MCF 10A (cell line): ENCODE measurements at regions not wholly inside any gene's neighbourhood (a gene's known extent, or its start where the extent isn't known, plus 50 kb on each side); places are given as distances from the start of the nearest gene placed in this dataset.
A peak's percentile ranks its signal among the peaks of the same experiment; 100 is the strongest.

Source experiments
- BruUV-seq: library from RNA; stranded (reverse); fragments of 400-500 nt; replicated peaks from 2 replicates; lab custom pipeline; 2021; lab: Mats Ljungman, UMichigan
- CTCF ChIA-PET: fragments of 300-600 bp; sonication (Branson Sonifier 250); formaldehyde crosslinking; extraction: SDS; loops from one replicate; lab custom pipeline; 2021; ENCODE audit warnings: antibody characterized with exemption, inconsistent platforms; lab: Yijun Ruan, JAX
- POLR2A ChIA-PET: fragments of 300-600, 350-650 bp; sonication (Branson Sonifier 250); formaldehyde crosslinking; extraction: SDS; loops from one replicate; lab custom pipeline; 2020; ENCODE audit warnings: antibody characterized with exemption, inconsistent platforms; lab: Yijun Ruan, JAX
- DNase-seq: peaks from one replicate; pipeline ENCODE4 v3.0.0-alpha.2; 2018; ENCODE audit not compliant: unreplicated experiment
- H3K27ac Mint-ChIP-seq: one replicate; pipeline ENCODE4 v1.8.0; 2022; ENCODE audit warnings: mild to moderate bottlenecking, low read depth, mixed read lengths; ENCODE audit not compliant: unreplicated experiment
- H3K27me3 Mint-ChIP-seq: one replicate; pipeline ENCODE4 v1.8.0; 2022; ENCODE audit warnings: mixed read lengths; ENCODE audit not compliant: insufficient read depth, unreplicated experiment
- H3K36me3 Mint-ChIP-seq: one replicate; pipeline ENCODE4 v1.8.0; 2022; ENCODE audit warnings: mild to moderate bottlenecking, moderate library complexity, mixed read lengths; ENCODE audit not compliant: insufficient read depth, unreplicated experiment
- H3K4me1 Mint-ChIP-seq: one replicate; pipeline ENCODE4 v1.8.0; 2022; ENCODE audit warnings: mixed read lengths; ENCODE audit not compliant: insufficient read depth, unreplicated experiment
- H3K4me3 Mint-ChIP-seq: one replicate; pipeline ENCODE4 v1.8.0; 2022; ENCODE audit warnings: mild to moderate bottlenecking, moderate library complexity, mixed read lengths; ENCODE audit not compliant: unreplicated experiment
- H3K9me3 Mint-ChIP-seq: one replicate; pipeline ENCODE4 v1.8.0; 2022; ENCODE audit warnings: mixed read lengths; ENCODE audit not compliant: unreplicated experiment
- intact Hi-C: fragments of 100-400 bp; cut with micrococcal nuclease; formaldehyde crosslinking; loops from 2 replicates; pipeline ENCODE4 v1.14.1; 2022
- TF ChIP-seq, protein P1 (sequence below): fragments of 200-600 bp; IDR thresholded peaks from one replicate; pipeline ENCODE4 v1.8.0; 2022; ENCODE audit warnings: antibody characterized with exemption, mild to moderate bottlenecking; ENCODE audit not compliant: unreplicated experiment

DNA sequence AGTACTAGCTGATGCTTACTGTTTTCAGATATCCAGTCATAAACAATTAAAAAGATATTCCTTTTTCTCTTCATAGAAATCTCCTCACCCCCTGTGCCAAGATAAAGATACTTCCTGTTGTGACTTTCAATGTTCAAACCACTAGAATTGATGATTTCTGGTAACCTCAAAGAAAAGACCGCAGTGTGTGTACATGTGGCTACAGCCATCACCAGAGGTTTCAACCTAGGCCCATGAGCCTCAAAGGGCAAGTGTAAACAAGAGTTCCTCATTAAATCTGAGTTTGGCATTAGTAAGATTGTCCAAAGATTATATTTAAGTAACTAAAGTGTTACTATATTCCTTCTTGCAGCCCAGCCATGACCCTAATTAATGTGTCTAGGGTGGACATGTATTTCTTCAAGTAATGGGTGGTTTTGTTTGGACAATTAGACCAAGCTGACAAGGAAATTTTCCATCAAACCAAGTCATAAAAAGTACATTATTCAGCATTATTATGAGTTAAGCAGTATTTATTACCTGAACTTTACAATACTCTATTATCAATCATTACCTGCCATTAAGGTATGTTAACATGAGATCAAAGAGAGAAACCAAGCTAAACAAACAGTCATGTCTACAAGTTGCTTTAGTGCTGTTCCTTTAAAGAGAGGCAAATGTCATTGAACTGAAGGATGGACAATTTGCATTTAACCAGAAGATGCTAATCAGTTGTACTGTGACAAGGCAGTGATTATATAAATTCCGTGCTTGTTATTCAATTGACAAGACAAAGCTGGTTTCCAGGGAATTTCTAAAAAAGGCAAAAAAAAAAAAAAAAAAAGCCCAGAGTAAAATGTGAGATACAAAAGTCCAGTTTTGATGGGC, 382.7 kb downstream of the LNPK start:
- intact Hi-C loops, result no loop called here
- H3K4me3 Mint-ChIP-seq, result no peak overlapping the region
- no peaks in the 10 kb centered on the region for H3K9me3 Mint-ChIP-seq
- H3K36me3 Mint-ChIP-seq, result no peaks in the 10 kb centered on the region
- TF ChIP-seq, protein P1, sequence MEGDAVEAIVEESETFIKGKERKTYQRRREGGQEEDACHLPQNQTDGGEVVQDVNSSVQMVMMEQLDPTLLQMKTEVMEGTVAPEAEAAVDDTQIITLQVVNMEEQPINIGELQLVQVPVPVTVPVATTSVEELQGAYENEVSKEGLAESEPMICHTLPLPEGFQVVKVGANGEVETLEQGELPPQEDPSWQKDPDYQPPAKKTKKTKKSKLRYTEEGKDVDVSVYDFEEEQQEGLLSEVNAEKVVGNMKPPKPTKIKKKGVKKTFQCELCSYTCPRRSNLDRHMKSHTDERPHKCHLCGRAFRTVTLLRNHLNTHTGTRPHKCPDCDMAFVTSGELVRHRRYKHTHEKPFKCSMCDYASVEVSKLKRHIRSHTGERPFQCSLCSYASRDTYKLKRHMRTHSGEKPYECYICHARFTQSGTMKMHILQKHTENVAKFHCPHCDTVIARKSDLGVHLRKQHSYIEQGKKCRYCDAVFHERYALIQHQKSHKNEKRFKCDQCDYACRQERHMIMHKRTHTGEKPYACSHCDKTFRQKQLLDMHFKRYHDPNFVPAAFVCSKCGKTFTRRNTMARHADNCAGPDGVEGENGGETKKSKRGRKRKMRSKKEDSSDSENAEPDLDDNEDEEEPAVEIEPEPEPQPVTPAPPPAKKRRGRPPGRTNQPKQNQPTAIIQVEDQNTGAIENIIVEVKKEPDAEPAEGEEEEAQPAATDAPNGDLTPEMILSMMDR, result no peak
- ChIA-PET POLR2A (no interaction called here), CTCF (interaction anchor here (0.6 kb wide), 2 partner anchors 89 to 470 kb away, joined by 3 read pairs; no protein-coding TSS in a partner anchor)
- no peak for DNase-seq
- no TSS peak for BruUV-seq
- H3K27me3 Mint-ChIP-seq, result peaks cover 7% of the 10 kb centered on the region
- H3K4me1 Mint-ChIP-seq, result no peaks in the 10 kb centered on the region
- no peak overlapping the region for H3K27ac Mint-ChIP-seq

DNA sequence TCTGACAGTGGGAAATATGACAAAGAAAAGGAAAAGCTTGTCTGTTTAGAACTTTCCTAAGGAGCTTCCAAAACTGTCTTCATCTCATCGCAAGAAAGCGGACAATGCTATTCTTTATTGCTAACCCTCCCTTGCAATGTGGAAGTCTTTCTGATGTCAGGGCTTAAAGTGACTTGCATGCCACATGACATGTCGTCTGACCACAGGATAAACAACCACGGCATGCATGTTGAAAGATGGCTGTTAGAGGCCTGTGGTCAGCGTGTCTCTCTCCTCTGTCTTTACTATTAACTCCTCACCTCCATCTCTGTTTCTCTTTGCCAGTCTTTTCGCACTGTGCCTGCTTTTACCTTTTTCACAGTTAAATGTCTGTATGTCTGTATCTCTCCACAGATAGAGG, 389.8 kb downstream of the LNPK start:
- BruUV-seq, result no TSS peak
- intact Hi-C loops, result no loop called here
- Mint-ChIP-seq H3K27ac (no peak overlapping the region), H3K36me3 (no peaks in the 10 kb centered on the region), H3K4me1 (no peaks in the 10 kb centered on the region), H3K27me3 (peaks cover 10% of the 10 kb centered on the region), H3K9me3 (no peaks in the 10 kb centered on the region), H3K4me3 (no peak overlapping the region)
- TF ChIP-seq, protein P1, result no peak
- CTCF ChIA-PET, result interaction anchor here (0.5 to 0.6 kb wide), 2 partner anchors 78 to 490 kb away, joined by 3 read pairs; no protein-coding TSS in a partner anchor
- POLR2A ChIA-PET, result no interaction called here
- DNase-seq, result no peak

DNA sequence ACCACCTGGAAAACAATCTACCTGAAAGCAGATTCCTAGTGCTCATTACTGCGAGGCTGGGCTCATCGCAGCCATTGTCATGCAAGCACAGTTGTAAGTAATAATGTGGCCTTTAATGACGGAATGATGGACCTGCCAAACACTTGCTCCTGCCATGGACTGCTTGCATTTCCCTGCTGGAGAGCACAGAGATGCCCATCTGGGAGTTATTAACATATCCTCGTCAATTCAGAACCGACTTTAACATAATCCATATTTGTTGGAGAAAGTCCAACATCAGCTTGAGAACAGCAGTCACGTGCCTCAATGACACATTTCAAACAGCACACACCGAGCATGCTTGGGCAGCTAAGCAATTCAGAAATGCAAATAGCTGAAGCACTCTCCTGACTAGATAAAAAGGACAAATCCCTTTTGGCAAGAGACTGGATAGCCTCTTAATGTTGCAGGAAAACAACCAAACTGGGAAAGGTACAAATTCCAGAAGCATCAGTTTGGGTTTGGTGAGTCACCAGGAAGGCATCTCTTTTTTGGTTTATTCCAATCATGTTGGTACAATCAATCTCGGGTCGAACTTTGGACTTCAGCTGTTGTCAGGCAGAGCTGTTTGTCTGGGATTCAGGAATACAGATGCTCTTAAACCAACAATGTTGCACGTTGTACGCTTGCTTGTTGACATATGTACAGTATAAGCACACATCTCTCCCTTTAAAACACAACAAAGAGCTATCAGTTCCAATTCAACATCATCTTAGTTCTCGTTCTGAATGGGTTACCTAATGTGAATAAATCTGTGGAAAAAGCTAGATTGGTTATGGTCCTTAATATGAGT, 395.8 kb downstream of the LNPK start:
- Mint-ChIP-seq H3K27me3 (peaks cover under 1% of the 10 kb centered on the region), H3K4me1 (no peaks in the 10 kb centered on the region), H3K36me3 (no peaks in the 10 kb centered on the region), H3K9me3 (no peaks in the 10 kb centered on the region), H3K27ac (no peak overlapping the region), H3K4me3 (no peak overlapping the region)
- TF ChIP-seq, protein P1, result no peak
- POLR2A ChIA-PET, result interaction anchor here (0.6 to 0.7 kb wide), 3 partner anchors 34 to 462 kb away, joined by 3 to 4 read pairs (median 3); no protein-coding TSS in a partner anchor
- intact Hi-C loops, result no loop called here
- no TSS peak for BruUV-seq
- CTCF ChIA-PET, result interaction anchor here (0.8 kb wide), 1 partner anchor 162 kb away, joined by 4 read pairs; no protein-coding TSS in a partner anchor
- peak; percentile 1 for DNase-seq

DNA sequence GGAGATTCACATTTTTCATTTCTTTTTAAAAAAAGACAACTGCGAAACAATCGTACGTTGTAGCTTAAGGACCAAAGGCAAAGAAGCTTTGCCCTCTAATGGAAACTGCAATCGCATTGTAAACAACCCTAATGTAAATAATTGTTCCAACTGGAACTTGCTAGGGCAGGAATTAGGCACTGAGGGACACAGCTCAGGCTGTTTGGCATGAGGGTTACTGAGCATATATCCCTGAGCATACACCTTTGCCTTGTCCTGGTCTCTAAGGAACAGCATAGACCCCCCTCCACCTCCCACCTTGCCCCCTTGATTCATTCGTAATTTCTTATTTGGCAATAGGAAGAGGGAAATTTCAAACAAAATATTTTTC, 396.4 kb downstream of the LNPK start:
- intact Hi-C loops, result no loop called here

More for the DNA sequence above, 396.4 kb downstream of the LNPK start:
- no peak overlapping the region for H3K4me3 Mint-ChIP-seq
- no TSS peak for BruUV-seq
- DNase-seq, result no peak
- no peaks in the 10 kb centered on the region for H3K9me3 Mint-ChIP-seq
- ChIA-PET POLR2A (interaction anchor here (0.6 to 0.7 kb wide), 3 partner anchors 34 to 463 kb away, joined by 3 to 4 read pairs (median 3); no protein-coding TSS in a partner anchor), CTCF (no interaction called here)
- TF ChIP-seq, protein P1, result no peak
- H3K36me3 Mint-ChIP-seq, result no peaks in the 10 kb centered on the region
- no peaks in the 10 kb centered on the region for H3K27me3 Mint-ChIP-seq
- H3K27ac Mint-ChIP-seq, result no peak overlapping the region
- H3K4me1 Mint-ChIP-seq, result peaks cover under 1% of the 10 kb centered on the region
